ENCODE measurements at regions not wholly inside any gene's neighbourhood (a gene's known extent, or its start where the extent isn't known, plus 50 kb on each side); places are given as distances from the start of the nearest gene placed in this dataset.

DNA sequence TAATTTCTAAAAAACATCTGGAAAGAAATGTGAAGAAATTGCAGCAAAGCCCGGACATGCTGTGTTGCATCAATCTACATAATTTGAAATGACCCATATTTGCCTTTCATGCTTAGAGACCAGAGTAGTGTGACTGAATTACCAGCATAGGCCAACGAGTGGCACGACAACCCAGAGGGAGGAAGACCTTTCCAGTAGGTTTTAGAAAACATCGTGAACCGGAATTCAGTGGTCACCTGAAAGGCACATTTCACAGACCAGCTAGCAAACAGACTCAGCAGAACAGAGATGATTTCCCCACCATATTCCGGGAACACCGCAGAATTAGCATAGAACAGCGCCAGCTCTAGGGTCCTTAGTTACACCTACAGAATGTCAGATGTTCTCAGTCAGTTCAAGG, 620.0 kb upstream of the ZNF385D start (continued):
- TF ChIP-seq, protein P1, sequence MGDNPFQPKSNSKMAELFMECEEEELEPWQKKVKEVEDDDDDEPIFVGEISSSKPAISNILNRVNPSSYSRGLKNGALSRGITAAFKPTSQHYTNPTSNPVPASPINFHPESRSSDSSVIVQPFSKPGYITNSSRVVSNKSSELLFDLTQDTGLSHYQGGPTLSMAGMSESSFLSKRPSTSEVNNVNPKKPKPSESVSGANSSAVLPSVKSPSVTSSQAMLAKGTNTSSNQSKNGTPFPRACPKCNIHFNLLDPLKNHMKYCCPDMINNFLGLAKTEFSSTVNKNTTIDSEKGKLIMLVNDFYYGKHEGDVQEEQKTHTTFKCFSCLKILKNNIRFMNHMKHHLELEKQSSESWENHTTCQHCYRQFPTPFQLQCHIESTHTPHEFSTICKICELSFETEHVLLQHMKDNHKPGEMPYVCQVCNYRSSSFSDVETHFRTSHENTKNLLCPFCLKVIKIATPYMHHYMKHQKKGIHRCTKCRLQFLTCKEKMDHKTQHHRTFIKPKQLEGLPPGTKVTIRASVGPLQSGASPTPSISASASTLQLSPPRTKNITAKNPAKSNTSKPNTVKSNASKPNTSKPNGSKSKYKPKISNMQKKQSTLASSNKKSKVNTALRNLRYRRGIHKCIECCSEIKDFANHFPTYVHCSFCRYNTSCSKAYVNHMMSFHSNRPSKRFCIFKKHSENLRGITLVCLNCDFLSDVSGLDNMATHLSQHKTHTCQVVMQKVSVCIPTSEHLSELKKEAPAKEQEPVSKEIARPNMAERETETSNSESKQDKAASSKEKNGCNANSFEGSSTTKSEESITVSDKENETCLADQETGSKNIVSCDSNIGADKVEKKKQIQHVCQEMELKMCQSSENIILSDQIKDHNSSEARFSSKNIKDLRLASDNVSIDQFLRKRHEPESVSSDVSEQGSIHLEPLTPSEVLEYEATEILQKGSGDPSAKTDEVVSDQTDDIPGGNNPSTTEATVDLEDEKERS (tag by site-specific recombination; IDR thresholded peaks at IDR 0.05) = no peak
- TF ChIP-seq, protein P2, sequence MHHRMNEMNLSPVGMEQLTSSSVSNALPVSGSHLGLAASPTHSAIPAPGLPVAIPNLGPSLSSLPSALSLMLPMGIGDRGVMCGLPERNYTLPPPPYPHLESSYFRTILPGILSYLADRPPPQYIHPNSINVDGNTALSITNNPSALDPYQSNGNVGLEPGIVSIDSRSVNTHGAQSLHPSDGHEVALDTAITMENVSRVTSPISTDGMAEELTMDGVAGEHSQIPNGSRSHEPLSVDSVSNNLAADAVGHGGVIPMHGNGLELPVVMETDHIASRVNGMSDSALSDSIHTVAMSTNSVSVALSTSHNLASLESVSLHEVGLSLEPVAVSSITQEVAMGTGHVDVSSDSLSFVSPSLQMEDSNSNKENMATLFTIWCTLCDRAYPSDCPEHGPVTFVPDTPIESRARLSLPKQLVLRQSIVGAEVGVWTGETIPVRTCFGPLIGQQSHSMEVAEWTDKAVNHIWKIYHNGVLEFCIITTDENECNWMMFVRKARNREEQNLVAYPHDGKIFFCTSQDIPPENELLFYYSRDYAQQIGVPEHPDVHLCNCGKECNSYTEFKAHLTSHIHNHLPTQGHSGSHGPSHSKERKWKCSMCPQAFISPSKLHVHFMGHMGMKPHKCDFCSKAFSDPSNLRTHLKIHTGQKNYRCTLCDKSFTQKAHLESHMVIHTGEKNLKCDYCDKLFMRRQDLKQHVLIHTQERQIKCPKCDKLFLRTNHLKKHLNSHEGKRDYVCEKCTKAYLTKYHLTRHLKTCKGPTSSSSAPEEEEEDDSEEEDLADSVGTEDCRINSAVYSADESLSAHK (tag by site-specific recombination; IDR thresholded peaks at IDR 0.05) = no peak
- TF ChIP-seq, protein P3, sequence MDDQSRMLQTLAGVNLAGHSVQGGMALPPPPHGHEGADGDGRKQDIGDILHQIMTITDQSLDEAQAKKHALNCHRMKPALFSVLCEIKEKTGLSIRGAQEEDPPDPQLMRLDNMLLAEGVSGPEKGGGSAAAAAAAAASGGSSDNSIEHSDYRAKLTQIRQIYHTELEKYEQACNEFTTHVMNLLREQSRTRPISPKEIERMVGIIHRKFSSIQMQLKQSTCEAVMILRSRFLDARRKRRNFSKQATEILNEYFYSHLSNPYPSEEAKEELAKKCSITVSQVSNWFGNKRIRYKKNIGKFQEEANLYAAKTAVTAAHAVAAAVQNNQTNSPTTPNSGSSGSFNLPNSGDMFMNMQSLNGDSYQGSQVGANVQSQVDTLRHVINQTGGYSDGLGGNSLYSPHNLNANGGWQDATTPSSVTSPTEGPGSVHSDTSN (CRISPR knock-in tag; IDR thresholded peaks at IDR 0.05) = no peak
- no peak for TF ChIP-seq KLF7 (tag by site-specific recombination; IDR thresholded peaks at IDR 0.05; ENCODE audit: borderline replicate concordance)
- TF ChIP-seq ZBTB8A (tag by site-specific recombination; IDR thresholded peaks at IDR 0.05) = no peak
- TF ChIP-seq, protein P4, sequence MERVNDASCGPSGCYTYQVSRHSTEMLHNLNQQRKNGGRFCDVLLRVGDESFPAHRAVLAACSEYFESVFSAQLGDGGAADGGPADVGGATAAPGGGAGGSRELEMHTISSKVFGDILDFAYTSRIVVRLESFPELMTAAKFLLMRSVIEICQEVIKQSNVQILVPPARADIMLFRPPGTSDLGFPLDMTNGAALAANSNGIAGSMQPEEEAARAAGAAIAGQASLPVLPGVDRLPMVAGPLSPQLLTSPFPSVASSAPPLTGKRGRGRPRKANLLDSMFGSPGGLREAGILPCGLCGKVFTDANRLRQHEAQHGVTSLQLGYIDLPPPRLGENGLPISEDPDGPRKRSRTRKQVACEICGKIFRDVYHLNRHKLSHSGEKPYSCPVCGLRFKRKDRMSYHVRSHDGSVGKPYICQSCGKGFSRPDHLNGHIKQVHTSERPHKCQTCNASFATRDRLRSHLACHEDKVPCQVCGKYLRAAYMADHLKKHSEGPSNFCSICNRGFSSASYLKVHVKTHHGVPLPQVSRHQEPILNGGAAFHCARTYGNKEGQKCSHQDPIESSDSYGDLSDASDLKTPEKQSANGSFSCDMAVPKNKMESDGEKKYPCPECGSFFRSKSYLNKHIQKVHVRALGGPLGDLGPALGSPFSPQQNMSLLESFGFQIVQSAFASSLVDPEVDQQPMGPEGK (tag by site-specific recombination; IDR thresholded peaks at IDR 0.05) = no peak
- no peak for TF ChIP-seq ZNF335 (tag by site-specific recombination; conservative IDR thresholded peaks at IDR 0.05)
- no peak for TF ChIP-seq RBAK (tag by site-specific recombination; IDR thresholded peaks at IDR 0.05)

DNA sequence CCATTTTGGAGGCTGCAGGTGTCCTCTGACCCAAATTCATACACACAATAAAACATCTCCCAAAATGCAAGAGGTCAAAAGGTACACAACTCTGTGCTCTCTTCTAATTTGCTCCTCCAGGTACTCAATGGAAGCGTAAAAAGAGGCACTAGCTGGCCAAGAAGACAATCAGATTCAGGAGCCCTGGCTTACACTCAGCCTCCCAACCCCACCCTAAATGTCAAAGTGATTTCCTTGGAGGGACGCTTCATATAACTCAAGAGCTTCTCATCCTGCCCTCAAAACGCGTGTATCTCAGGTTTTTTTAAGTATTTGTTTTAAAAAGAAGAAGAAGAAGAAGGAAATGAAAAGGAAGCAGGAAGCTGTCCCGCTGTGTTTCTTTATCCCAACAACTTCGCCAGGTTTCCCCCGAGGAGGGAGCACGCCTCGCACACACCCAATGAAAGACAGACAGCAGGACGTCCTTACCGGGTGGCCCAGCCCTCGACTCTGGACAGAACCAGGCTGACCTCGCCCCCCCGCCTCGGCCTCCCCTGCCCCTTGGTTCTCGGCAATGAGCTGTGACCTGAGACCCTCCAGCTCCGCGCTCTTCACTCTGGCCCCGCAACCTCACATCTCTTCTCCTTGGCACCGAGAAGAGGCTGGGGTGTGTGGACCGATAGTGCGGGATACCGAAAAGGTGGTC, 620.7 kb upstream of the ZNF385D start:
- POLR2A ChIA-PET = no interaction called here
- H3K9me3 ChIP-seq (ENCODE audit: control insufficient read depth, insufficient read depth, low read depth, low read length) = no peaks in the 10 kb centered on the region
- CTCF ChIA-PET = interaction anchor here (0.6 kb wide), 1 partner anchor 1893 kb away, joined by 3 read pairs; no protein-coding TSS in a partner anchor
- H3K36me3 ChIP-seq (ENCODE audit: control insufficient read depth in 2 of 2, insufficient read depth in 1 of 2, low read length in 2 of 2) = no peaks in the 10 kb centered on the region
- peak overlapping the region; percentile 27 for H3K4me3 ChIP-seq (ENCODE audit: low read depth, low read length)
- no peaks in the 10 kb centered on the region for H3K4me1 ChIP-seq (ENCODE audit: control insufficient read depth, insufficient read depth, low read length)
- H3K27ac ChIP-seq (ENCODE audit: extremely low read depth, low read depth, low read length) = no peak overlapping the region
- no peak for TF ChIP-seq ZNF837 (tag by site-specific recombination; IDR thresholded peaks at IDR 0.05)
- TF ChIP-seq, protein P5, sequence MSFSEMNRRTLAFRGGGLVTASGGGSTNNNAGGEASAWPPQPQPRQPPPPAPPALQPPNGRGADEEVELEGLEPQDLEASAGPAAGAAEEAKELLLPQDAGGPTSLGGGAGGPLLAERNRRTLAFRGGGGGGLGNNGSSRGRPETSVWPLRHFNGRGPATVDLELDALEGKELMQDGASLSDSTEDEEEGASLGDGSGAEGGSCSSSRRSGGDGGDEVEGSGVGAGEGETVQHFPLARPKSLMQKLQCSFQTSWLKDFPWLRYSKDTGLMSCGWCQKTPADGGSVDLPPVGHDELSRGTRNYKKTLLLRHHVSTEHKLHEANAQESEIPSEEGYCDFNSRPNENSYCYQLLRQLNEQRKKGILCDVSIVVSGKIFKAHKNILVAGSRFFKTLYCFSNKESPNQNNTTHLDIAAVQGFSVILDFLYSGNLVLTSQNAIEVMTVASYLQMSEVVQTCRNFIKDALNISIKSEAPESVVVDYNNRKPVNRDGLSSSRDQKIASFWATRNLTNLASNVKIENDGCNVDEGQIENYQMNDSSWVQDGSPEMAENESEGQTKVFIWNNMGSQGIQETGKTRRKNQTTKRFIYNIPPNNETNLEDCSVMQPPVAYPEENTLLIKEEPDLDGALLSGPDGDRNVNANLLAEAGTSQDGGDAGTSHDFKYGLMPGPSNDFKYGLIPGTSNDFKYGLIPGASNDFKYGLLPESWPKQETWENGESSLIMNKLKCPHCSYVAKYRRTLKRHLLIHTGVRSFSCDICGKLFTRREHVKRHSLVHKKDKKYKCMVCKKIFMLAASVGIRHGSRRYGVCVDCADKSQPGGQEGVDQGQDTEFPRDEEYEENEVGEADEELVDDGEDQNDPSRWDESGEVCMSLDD (tag by site-specific recombination; IDR thresholded peaks at IDR 0.05) = no peak
- no peak for TF ChIP-seq ZNF658 (tag by site-specific recombination; IDR thresholded peaks at IDR 0.05)
- no peak for TF ChIP-seq ZBTB21 (tag by site-specific recombination; IDR thresholded peaks at IDR 0.05)
- TF ChIP-seq, protein P6, sequence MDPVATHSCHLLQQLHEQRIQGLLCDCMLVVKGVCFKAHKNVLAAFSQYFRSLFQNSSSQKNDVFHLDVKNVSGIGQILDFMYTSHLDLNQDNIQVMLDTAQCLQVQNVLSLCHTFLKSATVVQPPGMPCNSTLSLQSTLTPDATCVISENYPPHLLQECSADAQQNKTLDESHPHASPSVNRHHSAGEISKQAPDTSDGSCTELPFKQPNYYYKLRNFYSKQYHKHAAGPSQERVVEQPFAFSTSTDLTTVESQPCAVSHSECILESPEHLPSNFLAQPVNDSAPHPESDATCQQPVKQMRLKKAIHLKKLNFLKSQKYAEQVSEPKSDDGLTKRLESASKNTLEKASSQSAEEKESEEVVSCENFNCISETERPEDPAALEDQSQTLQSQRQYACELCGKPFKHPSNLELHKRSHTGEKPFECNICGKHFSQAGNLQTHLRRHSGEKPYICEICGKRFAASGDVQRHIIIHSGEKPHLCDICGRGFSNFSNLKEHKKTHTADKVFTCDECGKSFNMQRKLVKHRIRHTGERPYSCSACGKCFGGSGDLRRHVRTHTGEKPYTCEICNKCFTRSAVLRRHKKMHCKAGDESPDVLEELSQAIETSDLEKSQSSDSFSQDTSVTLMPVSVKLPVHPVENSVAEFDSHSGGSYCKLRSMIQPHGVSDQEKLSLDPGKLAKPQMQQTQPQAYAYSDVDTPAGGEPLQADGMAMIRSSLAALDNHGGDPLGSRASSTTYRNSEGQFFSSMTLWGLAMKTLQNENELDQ (tag by site-specific recombination; IDR thresholded peaks at IDR 0.05; ENCODE audit: low read depth) = no peak
- no peak for TF ChIP-seq ZNF302 (tag by site-specific recombination; IDR thresholded peaks at IDR 0.05; ENCODE audit: low read depth)
- no peak for TF ChIP-seq ZNF600 (tag by site-specific recombination; IDR thresholded peaks at IDR 0.05)
- no peak for TF ChIP-seq GLI2 (tag by site-specific recombination; IDR thresholded peaks at IDR 0.05; ENCODE audit: borderline replicate concordance, low read depth)
- TF ChIP-seq WT1 (tag by site-specific recombination; IDR thresholded peaks at IDR 0.05) = no peak

Measured in HEK293 (cell line).